Stimulated activated CD8-positive, alpha-beta memory T cell treated with anti-CD3 and anti-CD28 coated beads, Interleukin-4, amount 100 ng/mL, for 1 hour (primary cell): ENCODE measurements at regions not wholly inside any gene's neighbourhood (a gene's known extent, or its start where the extent isn't known, plus 50 kb on each side); places are given as distances from the start of the nearest gene placed in this dataset.

ENCODE experiments used
- DNase-seq, 2 donors: peaks; one replicate each; pipeline ENCODE4 v3.0.0-alpha.2; 2020; ENCODE audit warnings: low read depth in 2 of 2, low spot score in 1 of 2

DNA sequence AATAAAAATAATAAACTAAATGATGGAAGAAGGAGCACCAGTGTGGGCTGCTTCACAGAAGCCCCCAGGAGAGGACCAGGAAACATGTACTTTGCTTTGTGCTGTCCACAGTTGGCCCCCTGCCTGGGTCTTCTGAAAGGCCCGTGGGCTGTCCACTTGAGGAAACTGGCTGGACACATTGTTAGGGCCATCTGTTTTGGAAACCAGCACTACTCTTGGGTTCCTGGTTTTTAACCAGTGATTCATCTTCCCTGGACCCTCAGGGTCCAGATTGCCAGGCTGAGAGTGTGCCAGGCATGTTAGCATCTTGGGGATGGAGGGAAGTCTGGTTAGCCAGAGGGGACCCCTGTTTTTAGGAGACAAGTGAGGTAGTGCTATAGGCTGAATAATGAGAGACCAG is 297.2 kb upstream of the C2CD4B start:
- no peak for DNase-seq

DNA sequence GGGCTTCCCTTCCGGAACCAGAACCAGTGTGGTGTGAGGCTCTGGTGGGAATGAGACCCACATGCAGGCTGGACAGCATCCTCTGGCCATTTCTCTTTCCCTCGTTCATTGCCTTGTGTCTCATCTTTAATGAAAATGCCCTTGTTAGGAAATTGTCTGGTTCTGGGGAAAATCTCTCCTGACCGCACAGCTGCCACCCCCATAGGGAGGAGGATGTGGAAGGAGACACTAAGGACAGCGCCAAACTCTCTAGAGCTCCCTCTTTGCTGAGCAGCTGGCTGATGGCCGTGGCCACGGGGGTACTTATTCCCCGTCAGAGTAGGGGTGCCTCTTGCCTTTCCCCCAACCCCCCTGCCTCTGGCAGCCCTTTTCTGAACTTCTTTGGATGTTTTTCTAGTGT is 297.6 kb upstream of the C2CD4B start:
- DNase-seq: no peak

DNA sequence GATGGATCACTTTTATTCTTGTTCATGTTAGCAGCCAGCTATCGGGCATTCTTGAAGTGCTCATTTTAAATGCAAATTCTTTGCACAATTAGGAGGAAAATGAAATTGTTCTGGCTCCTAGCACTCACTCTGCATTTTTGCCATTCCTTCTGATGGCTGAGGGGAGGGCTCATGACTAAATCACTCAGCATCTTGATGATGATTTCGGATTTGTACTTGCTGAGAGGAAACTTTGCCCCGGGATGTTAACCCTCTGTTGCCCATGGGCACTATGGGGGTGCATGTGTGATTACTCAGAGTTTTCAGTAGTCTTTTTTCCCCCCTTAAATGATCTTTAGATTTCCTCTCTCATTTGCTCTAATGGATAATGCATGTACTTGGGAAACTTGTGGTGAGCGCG is 299.6 kb upstream of the C2CD4B start:
- DNase-seq: no peak

DNA sequence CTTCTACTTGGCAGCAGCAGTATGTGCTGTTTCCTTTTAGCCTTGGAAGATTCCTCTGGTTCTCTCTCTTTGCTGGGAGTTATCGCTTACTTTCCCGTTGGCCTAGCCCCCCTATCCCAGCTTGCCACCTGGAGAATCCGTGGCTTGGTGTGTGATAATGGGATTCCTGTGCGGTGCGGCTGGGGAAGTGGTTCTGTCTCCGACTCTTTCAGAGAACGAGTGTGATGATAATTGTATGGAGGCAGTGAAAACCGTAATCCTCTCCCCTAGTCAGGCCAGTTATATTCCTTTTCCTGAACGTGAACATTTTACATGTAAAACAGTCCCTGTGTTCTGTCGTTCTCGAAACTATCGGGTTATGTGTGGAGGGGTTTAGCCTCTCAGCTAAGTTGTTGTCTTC is 300.1 kb upstream of the C2CD4B start:
- DNase-seq: no peak

DNA sequence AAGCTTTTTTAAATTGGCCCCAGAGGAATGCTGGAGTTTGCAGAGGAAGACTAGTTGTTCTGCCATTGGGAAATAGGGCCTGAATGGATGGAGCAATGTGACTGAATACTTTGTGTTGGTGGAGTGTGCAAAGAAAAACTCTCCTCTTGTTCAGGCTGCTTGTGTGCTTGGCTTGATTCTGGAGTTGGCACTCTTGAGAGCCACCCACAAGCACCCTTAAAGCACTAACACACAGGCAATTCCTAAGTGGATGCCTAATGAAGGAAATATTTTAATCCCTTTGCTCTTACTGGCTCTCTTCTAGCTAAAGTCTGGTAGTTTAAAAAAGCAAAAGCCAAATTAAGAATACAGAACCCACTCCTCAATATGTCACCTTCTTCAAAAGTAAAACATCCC is 304.4 kb upstream of the C2CD4B start:
- no peak for DNase-seq

DNA sequence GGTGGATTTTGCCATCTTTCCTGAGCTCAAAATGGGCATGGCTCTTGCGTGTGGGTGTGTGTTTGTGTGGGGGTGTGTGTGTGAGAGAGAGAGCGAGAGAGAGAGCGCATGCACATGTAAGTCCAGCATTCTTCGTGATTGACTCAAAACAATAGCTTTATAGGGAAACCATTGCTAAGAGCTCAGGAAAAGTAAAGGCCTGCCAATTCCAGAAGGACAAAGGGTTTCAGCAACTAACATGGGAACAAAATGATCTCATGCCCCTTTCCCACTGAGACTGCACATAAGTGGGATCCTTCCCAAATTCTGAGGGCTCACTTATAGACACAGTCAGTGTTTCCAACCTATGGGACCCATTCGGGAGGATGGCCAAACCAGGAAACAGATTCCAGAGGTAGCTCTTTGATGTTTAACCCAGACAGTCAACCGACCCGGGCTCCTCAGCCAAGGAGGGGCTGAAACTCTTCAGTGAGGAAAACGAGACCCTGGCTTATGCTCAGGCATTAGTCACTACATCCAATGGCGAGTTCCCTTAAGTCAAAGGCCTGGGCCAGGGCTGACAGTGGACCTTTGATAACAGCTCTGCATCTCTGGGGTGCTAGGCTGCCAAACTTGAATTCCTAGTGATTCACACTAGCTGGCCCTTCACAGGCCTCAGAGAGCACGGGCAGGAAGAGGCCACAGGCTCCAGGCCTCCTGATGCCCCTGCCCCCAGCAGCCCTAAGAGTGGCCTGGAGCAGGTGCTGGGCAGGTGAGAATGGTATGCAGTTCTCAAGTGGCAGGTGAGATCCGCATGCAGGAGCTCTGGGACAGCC is 305.0 kb upstream of the C2CD4B start:
- DNase-seq: no peak

DNA sequence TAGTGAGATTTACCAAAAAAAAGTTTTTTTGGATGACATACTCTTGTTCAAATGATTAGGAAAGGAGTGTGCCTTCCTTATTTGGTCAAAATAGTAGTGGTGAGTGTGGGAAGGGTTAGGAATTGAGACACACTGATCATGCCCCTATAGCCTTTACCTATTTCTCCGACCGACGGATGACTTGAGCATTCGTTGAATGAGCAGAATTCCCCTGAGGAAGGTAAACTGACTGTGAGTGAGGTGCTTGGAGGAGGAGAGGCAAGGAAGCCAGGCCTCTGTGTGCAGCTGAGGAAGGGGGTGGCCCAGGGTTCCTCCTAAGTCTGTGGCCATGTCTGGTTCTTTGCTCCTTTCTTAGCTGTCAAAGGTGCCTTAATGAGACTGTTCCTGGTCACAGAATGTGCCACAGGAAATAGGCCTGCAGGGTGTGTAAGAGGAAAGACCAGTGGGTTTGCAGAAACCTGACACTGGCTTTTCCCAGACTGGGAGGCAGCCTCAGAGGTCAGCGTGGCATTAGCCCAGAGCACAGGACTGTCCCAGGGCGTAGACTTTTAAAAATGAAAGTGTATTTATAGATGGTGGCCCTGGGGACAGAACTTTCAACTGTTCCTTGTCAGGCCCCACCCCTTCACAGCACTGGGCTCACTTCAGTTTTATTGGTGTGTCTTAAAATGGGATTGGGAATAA is 307.7 kb upstream of the C2CD4B start:
- DNase-seq: no peak

DNA sequence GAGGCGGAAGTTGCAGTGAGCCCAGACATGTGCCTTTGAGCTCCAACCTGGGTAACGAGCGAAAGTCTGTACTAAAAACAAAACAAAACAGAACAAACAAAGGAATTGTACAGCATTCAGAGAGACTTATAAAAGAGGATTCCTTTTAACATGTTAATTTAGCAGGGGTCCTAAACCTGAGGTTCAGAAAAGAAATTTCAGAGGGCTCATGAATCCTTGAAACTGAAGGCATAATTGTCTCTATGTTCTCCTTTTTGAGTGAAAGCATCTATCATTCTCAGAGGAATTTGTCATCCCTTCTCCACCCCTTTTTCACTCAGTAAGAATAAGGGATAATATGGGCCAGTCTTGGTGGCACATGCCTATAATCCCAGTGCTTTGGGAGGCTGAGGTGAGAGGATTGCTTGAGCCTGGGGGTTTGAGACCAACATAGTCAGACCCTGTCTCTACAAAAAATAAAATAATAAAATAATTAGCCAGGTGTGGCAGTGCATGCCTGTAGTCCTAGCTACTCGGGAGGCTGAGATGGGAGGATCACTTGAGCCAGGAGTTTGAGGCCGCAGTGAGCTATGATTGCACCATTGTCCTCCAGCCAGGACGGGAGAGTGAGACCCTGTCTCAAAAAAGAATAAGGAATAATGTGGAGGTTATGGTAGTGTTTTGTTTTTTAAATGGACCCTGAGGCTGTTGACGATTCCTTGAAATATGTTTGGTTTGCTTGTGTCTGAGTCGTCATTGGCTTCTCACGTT is 309.1 kb upstream of the C2CD4B start:
- no peak for DNase-seq

DNA sequence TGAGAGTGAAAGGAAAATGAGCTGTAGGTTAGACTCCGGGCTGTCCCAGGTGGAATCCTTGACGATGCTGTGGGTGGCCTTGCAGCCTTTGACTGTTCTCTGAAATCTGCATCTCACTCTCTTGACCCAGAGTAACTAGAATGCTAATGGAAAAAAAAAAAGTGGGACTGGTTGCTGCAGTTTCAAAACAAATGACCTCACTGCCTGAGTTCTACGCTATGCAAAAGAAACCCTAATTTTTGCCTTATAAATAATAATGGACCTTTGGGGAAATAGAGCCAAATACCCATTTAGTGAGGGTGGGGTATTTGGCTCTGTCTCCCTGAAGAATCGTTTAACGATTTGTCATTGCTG is 309.7 kb upstream of the C2CD4B start:
- DNase-seq: no peak

DNA sequence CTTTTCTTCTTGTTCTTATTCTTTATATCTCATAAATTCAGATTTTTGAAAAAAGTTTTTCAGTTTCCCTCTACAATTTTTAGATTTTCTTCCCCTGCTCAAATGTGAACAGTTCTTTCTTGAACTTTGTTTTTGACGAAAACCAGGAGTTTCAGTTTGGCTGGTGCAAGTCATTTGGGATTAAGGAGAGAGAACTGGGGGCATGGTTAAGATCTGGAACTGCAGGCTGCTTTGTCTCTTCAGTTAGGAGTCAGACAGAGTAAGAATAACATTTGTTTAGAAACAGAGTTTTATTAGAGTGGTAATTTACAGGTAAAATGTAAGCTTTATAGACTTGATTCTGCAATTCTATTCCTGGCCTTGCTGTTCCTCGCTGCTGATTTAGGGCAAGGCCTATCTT is 310.5 kb upstream of the C2CD4B start:
- DNase-seq: no peak

DNA sequence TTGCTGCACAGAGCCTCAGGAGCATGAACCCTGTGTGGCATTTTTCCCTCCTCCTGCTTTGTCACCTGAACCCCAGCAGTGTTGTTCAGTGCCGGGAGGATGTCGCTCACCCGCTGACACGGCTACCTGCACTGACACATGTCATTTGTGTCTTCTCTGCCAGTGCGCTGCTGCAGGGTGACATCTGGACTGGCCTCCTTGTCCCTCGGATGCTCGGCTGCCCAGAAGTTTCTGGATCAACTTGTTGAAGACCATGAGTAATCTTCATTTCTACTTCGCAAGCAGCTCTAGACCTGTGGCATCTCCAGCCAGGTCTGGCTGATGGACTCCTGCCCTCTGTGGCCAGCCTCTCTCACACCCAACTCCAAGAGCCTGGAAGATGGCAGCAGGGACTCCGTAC is 311.1 kb upstream of the C2CD4B start:
- DNase-seq: no peak

DNA sequence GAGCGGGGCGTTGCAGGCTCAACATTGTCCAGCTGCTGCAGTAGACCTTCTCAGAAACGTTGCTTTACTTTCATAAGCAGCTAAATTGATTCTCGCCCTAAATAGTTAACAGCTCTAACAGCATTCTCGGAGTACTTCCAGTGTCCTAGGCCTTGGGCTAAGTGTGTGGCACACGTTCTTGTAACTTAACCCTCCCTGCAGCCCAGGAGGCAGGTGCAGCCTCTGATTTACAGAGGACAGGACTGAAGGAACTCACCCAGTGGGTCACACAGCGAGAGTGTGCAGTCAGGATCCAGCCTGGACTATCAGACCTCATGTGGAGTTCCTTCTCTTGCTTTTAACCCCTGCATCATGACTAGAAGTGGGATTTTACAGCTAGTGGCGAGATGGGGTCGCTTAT is 312.8 kb upstream of the C2CD4B start:
- no peak for DNase-seq

DNA sequence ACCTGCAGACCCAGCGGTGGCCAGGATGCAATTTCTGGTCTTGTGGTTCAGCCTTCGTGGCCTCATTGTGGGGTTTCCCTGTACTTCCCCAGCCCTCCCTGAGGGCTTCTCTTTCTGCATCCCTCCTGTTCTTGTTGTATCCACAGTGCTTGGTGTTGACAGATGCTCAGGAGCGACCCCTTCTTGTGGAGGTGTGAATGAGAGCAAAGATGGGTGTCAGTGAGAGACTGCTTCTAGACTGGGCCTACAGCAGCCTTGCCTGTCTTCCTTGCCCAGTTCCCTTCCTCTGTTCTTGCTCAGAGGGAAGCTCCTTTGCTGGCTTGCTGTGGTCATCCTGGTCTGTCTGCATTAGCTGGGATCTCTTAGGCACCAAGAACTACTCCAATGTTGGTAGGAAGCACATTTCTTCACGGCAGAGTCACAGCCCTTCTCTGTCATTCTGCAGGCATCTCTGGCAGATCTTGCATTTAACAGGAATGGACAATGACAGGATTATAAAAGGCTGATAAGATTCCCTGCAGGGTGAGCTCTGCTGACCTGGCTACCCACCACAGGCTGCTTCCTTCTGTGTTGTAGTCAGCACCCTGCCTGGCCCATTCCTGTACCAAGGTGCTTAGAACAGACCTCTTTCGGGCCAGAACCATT is 317.8 kb upstream of the C2CD4B start:
- DNase-seq: no peak

DNA sequence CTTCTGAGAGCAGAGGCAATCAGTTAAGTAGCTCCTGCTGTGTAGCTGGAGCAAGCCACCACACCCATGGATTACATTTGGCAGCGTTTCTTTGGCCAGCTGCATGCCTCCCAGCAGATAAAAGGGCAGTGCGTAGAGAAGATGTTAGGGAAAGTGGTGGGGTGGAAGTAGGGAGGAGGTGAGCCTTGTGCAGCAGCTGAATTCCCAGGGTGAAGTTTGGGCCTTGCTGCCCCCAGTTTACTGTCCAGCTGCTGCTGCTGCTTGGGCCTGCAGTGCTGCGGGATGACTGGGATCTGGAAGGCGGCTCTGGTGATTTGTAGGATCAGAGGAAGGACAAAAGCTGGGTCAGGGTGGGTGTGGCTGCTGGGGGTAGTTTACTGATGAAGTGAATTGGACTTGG is 318.7 kb upstream of the C2CD4B start:
- no peak for DNase-seq

DNA sequence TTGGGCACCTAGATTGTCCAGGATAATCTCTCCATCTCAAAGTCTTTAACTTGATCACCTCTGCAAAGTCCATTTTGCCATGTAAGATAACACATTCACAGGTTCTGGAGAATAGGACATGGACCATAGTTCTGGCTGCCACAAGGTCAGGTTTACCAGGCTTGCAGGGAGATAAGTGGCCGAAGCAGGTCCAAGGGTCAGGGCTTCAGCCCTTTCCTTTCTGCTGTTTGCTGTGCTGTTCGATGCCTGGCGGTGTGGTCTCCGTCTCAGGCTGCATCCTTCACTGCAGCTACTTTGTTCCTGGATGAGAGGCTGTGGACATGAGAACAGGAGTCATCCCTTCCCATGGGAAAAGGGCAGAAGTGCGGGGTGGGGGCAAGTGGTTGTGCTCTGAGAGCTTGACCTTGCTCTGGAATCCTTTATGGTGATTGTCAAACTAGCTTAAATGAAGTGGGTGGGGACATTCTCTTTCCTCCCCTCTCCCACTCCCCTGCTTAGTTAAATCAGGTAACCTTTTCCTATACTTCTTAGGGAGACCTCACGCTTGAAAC is 320.2 kb upstream of the C2CD4B start:
- DNase-seq: no peak

DNA sequence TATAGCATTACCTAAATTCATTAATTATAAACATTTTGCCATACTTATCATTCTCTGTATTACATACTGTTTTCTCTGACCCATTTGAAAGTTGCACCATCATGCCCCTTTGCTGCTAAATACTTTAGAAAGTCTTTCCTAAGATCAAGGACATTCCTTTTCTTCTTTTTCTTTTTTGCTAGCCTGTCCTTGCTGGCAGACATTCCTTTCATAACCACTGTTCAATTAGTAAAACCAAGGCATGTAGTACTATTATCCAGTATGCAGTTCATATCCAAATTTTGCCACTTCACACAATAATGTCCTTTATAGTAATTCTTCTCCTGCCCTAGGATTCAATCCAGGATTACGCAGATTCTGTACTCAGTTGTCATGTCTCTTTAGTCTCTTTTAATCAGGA is 321.0 kb upstream of the C2CD4B start:
- no peak for DNase-seq

DNA sequence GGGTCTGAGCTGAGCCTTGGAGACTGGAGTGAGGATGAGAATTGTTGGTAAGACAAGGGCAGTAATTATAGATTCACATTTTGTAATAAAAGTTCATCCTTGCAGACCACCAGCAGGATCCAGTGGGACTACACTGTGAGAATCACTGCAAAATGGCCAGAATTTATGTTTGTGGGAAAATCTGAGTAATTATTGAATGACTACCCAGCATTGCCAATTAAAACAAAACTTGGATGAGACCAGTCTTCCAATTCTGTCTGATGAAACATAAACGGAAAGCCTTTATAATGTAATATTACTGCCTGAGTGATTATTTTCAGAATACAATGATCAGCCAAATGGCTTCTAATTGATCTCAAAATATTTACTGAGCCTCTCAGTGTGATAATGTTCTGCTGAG is 323.3 kb upstream of the C2CD4B start:
- no peak for DNase-seq

DNA sequence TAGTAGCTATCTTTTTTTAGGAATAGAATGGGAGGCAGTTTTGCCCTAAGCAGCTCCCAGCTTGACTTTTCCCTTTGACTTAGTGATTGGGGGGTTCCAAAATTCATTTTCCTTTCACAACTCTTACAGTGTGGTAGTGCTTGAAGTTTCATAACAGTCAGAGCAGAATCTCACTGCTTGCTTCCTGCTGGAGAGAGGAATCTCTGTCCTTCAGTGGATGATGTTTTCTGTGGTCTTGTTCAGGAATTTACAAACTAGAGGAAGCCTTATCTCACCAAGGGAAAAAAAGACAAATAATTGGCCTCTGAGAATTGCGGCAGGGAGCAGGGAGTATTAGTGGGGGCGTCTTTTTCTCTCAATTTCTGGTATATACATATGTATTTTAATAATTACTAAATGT is 326.6 kb upstream of the C2CD4B start:
- no peak for DNase-seq

DNA sequence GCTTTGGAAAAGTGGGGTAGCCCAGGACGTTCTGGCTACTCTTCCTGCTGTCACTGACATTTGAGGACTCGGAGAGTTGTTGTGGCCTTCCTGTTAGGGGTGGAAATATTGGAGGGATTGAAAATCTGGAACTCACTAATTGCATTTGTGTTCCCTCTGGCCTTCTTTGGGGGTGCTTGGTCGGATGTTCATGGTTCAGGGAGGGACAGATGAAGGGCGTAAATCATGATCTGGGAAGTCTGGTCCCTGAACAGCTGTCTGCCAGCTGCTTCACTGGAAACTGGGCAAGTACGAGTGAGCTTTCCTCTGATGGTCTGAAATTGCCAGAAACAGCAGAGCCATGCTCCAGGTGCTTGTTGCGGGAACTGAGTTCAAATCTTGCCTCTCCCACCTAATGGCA is 327.8 kb upstream of the C2CD4B start:
- DNase-seq: no peak

DNA sequence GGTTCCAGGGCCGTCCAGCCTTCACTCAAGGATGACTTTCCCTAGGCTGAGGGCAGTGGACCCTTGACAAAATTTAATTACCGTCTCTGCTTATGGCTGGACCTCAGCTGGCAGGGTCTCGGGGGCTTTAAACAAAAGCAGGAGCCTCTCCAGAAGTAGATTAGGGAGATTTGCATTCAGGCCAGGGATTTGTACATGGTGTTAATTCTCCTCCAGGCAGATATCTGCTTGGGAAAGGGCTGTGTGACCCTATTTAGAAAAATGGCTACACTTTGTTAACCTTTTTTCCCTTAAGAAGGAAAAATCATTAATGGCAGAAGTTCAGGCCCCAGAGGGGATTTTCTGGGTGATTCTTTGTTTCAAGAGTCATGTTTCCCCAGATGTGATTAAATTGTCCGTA is 329.1 kb upstream of the C2CD4B start:
- DNase-seq: no peak
